GM19240 (cell line): ENCODE measurements at regions not wholly inside any gene's neighbourhood (a gene's known extent, or its start where the extent isn't known, plus 50 kb on each side); places are given as distances from the start of the nearest gene placed in this dataset.
"Not testable (repeated sequence)": the region's sequence is repeated elsewhere in the genome, so short reads cannot be mapped to it uniquely, and the experiment has no call there.

Experiments used
- DNase-seq: peaks from one replicate; pipeline ENCODE4 v3.0.0; 2011; ENCODE audit warnings: low spot score; ENCODE audit not compliant: insufficient read length

DNA sequence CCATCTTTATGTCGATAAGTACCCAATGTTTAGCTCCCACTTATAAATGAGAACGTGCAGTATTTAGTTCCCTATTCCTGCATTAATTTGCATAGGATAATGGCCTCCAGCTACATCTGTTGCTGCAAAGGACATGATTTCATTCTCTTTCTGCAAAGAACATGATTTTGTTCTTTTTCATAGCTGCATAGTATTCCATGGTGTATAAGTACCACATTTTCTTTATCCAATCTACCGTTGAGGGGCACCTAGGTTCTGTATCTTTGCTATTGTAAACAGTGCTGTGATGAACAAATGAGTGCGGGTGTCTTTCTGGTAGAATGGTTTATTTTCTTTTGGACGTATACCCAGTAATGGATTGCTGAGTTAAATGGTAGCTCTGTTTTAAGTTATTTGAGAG is 63.0 kb downstream of the HLX start:
- no peak for DNase-seq

- DNase-seq: not testable (repeated sequence)
Observed at GRCh38 chr1:220942914-220943313, 63.7 kb downstream of the HLX start.

- DNase-seq: no peak
Observed at GRCh38 chr1:220943319-220943996, 64.2 kb downstream of the HLX start.

- DNase-seq: no peak
Observed at GRCh38 chr1:220950576-220950975, 71.3 kb downstream of the HLX start.

DNA sequence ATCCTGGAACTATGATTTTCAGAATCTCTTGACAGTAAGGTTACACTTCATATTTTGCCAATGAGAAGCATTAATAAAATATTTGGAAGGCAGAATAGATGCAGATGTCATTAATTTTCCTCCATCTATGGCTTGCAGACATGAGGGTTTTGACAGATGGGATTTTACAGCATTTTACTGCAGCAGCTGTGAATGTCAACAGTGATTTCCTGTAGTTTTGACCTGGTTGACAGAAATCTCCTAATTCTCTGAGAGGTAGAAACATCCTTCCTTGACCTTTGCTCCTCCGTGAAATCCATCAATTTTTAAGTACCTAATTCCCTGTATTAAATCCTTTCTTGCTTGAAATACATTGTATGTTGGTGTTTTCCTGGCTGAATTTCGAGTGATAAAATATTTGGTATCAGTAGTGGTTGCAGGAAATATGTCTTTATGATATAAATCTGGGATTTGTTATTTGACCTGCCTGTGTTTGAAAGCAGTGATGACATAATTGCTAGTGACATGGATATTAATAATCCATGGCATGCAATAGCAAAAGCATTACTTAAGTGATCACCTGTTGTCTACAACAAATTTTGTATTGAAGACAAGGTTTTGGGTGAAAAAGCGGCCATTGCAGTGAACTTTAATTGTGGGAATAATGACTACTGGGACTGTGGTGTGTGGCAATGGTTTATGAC is 73.9 kb downstream of the HLX start:
- no peak for DNase-seq

GRCh38 chr1:220954321-220955075 is 75.3 kb downstream of the HLX start:
- no peak for DNase-seq

GRCh38 chr1:220955116-220955515 is 75.9 kb downstream of the HLX start:
- no peak for DNase-seq

DNA sequence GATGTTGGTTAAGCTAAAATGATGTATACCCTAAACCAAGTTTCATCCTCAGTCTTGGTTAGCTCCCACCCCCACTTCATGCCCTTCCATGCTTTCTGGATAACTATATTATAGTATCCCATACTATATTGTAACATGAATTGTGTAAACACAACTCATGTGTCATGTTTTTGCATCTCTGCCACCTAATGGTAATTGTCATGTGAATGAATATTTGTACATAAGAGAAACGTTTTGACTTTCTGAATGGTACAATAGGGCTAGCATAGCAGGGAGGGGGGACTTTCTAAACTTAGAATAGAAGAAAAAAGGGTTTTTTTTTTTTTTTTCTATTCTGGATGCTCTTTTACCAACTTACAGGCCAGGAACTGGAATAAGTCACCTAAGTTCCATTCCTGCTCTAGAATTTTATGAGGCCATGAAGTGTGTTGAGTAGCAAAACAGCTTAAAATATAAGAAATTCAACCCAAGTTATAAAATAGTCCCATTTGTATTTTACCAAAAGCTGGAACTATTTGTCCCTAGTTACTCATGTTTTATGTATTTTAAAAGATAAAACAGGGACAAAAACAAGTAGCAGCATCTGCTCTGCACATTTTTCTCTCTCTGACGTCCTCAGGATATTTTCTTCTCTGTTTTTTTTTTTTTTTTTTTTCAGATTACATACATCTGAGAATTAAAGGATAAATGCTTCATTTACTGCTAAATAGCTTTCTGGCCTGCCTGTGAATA is 77.4 kb downstream of the HLX start:
- no peak for DNase-seq

GRCh38 chr1:220957233-220957605 is 78.0 kb downstream of the HLX start:
- DNase-seq: no peak

DNA sequence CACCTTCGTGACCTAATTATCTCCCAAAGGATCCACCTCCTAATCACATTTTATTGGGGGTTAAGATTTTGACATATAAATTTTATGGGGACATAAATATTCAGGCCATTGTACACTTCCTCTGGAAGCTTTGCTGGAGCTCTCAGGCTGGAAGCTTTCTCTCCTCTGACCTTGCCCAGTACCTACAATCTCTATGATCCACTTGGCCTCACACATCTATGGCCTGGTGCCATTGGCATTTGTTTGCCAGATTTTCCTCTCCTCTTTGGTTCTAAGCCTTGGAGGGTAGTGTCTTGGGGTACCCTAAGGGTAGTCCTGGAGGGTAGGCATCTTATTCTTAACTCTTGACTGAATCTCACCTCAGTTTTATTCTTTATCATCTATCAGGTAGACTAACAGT is 79.0 kb downstream of the HLX start:
- DNase-seq: no peak

- no peak for DNase-seq
Observed at GRCh38 chr1:220962031-220962751, 82.9 kb downstream of the HLX start.

DNA sequence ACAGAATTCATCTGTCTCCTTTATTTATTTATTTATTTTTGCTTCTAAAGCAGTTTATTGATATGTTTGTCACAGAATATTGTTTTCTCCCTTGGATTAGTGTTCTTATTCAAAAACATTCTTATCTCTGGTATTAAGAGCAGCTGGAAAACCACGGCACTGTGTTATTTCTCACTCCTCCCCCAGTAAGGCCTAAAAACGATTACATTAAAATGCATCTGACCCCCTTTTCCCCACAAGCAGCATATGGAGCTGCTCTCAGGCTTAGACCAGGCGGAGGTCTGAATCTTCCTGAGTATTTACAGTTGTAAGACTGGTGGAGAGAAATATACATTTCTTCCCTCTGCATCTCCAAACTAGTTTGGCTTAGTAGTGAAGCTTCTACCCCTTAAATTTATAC is 86.8 kb downstream of the HLX start:
- no peak for DNase-seq

GRCh38 chr1:220966473-220966872 is 87.2 kb downstream of the HLX start:
- no peak for DNase-seq

- DNase-seq: no peak
Observed at GRCh38 chr1:220966881-220967611, 87.8 kb downstream of the HLX start.

DNA sequence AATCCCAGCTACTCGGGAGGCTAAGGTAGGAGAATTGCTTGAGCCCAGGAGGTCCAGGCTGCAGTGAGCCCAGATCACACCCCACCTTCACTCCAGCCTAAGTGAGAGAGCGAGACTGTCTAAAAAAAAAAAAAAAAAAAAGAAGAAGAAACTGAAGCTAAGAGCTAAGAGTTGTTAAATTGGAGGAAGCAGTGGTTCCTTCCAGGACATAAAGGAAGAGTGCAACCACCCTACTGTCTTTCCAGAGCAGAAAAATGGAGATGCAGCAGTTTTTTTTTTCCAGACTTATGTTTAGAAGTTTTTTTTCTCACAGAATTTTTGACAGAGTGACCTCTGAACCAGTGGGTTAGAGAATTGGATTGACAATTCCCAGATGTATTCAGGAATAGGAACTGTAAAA is 88.7 kb downstream of the HLX start:
- no peak for DNase-seq

DNA sequence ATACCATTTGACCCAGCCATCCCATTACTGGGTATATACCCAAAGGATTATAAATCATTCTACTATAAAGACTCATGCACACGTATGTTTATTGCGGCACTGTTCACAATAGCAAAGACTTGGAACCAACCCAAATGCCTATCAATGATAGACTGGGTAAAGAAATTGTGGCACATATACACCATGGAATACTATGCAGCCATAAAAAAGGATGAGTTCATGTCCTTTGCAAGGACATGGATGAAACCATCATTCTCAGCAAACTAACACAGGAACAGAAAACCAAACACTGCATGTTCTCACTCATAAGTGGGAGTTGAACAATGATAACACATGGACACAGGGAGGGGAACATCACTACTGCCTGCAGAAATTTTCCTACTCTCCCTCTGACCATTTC is 90.0 kb downstream of the HLX start:
- not testable (repeated sequence) for DNase-seq

DNA sequence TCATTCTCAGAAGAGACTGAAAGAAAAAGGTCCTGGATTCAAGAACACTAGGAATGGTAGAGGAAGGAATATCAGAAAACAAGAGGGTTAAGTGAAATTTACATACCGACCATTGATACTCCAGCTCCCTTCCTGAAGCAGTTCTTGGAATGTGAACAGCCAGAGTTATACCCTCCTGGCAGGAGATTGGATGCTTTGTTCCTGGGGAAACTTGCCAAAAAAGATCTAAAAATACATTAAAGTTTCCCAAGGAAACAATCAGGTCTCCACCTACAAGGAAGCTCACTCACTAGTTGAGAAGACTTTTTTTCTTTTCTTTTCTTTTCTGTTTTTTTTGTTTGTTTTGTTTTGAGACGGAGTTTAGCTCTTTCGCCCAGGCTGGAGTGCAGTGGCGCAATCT is 91.1 kb downstream of the HLX start:
- no peak for DNase-seq

- DNase-seq: no peak
Observed at GRCh38 chr1:220971221-220971620, 92.0 kb downstream of the HLX start.

GRCh38 chr1:220974431-220974830 is 95.2 kb downstream of the HLX start:
- DNase-seq: no peak

DNA sequence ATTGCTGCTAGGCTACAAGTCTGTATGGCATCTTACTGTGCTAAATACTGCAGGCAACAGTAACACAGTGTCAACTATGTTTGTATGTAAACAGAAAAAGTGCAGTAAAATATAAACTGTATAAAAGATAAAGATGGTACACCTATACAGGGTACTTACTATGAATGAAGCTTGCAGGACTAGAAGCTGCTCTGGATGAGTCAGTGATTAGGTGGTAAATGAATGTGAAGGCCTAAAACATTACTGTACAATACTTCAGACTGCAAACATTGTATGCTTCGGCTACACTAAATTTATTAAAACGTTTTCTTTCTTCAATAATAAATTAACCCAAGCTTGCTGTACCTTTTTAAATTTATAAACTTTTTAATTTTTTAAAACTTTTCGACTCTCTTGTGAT is 97.1 kb downstream of the HLX start:
- no peak for DNase-seq

DNA sequence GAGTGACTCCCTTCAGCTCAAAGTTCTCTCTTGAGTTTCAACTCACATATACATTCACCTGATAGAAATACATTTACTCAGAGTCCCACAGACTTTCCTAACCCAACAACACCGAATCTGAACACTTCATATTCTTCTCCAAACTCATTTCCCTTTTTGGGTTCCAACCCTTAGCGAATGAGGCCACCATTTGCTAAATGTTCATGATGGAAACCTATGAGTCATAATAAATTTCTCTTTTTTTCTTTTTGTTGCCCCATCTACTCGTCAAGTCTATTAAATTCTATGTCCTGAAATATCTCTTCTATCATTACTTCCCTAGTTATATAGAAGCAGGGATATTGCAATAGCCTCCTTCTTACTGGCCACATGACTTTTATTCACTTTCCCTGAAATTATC is 100.1 kb downstream of the HLX start:
- DNase-seq: no peak
